ENCODE measurements at regions not wholly inside any gene's neighbourhood (a gene's known extent, or its start where the extent isn't known, plus 50 kb on each side); places are given as distances from the start of the nearest gene placed in this dataset.
"Not testable (repeated sequence)": the region's sequence is repeated elsewhere in the genome, so short reads cannot be mapped to it uniquely, and the experiment has no call there.

- no peak for DNase-seq (ENCODE audit: low read depth)
Measured at GRCh38 chr22:46026899-46027210, 49.9 kb upstream of the WNT7B start.

- no peak for DNase-seq (ENCODE audit: low read depth)
Measured at GRCh38 chr22:46027211-46028105, 50.5 kb upstream of the WNT7B start.

- DNase-seq (ENCODE audit: low read depth), result no peak
Measured at GRCh38 chr22:46028106-46028991, 51.4 kb upstream of the WNT7B start.

- DNase-seq (ENCODE audit: low read depth), result no peak
Measured at GRCh38 chr22:46029036-46029435, 52.1 kb upstream of the WNT7B start.

- no peak for DNase-seq (ENCODE audit: low read depth)
Measured at GRCh38 chr22:46029574-46030200, 52.7 kb upstream of the WNT7B start.

- no peak for DNase-seq (ENCODE audit: low read depth)
Measured at GRCh38 chr22:46030231-46030880, 53.4 kb upstream of the WNT7B start.

GRCh38 chr22:46031066-46031465 lies 54.1 kb upstream of the WNT7B start:
- DNase-seq (ENCODE audit: low read depth), result no peak

GRCh38 chr22:46031557-46031956 lies 54.6 kb upstream of the WNT7B start:
- no peak for DNase-seq (ENCODE audit: low read depth)

GRCh38 chr22:46031965-46032851 lies 55.2 kb upstream of the WNT7B start:
- no peak for DNase-seq (ENCODE audit: low read depth)

- no peak for DNase-seq (ENCODE audit: low read depth)
Measured at GRCh38 chr22:46033256-46034200, 56.6 kb upstream of the WNT7B start.

- not testable (repeated sequence) for DNase-seq (ENCODE audit: low read depth)
Measured at GRCh38 chr22:46034480-46034879, 57.5 kb upstream of the WNT7B start.

GRCh38 chr22:46035380-46035741 lies 58.4 kb upstream of the WNT7B start:
- no peak for DNase-seq (ENCODE audit: low read depth)

GRCh38 chr22:46035742-46036557 lies 59.0 kb upstream of the WNT7B start:
- peak; percentile 99 for DNase-seq (ENCODE audit: low read depth)

GRCh38 chr22:46036558-46037408 lies 59.8 kb upstream of the WNT7B start:
- no peak for DNase-seq (ENCODE audit: low read depth)

GRCh38 chr22:46038174-46038487 lies 61.2 kb upstream of the WNT7B start:
- no peak for DNase-seq (ENCODE audit: low read depth)

- no peak for DNase-seq (ENCODE audit: low read depth)
Measured at GRCh38 chr22:46038516-46039430, 61.8 kb upstream of the WNT7B start.

GRCh38 chr22:46039535-46039934 lies 62.6 kb upstream of the WNT7B start:
- DNase-seq (ENCODE audit: low read depth), result no peak
